Ovary (tissue), 3 donors: ENCODE measurements at regions not wholly inside any gene's neighbourhood (a gene's known extent, or its start where the extent isn't known, plus 50 kb on each side); places are given as distances from the start of the nearest gene placed in this dataset.

Source experiments
- CTCF ChIP-seq, 3 donors: fragments of 450-650 bp in 2 of 3; fragments of 200-600 bp in 1 of 3; IDR thresholded peaks; one replicate each; pipeline versions ENCODE4 v1.5.1 to v1.8.0; 2016 to 2022; ENCODE audit warnings: antibody characterized with exemption in 3 of 3, mild to moderate bottlenecking in 1 of 3
- POLR2A ChIP-seq: fragments of 450-650 bp; IDR thresholded peaks from one replicate; pipeline ENCODE4 v1.6.1; 2017; ENCODE audit warnings: antibody characterized with exemption, mild to moderate bottlenecking, moderate library complexity
- donor health status: DM: no; HTN: no; CAD: no.

- TF ChIP-seq CTCF (IDR thresholded peaks at IDR 0.05): no peak
- no peak for TF ChIP-seq POLR2A
These were observed 629.9 kb upstream of the CT83 start for GRCh38 chrX:117092641-117093040.
